Gastrocnemius medialis (tissue), 4 donors: ENCODE measurements at regions not wholly inside any gene's neighbourhood (a gene's known extent, or its start where the extent isn't known, plus 50 kb on each side); places are given as distances from the start of the nearest gene placed in this dataset.

ENCODE experiments used
- POLR2A ChIP-seq, 2 donors: fragments of 450-650 bp; IDR thresholded peaks; one replicate each; pipeline ENCODE4 v1.6.1; 2017; ENCODE audit warnings: antibody characterized with exemption in 2 of 2, mild to moderate bottlenecking in 2 of 2, moderate library complexity in 2 of 2
- TF ChIP-seq, protein P1 (sequence below), 5 experiments: fragments of 450-650 bp in 3 of 5; fragments of 200-600 bp in 2 of 5; sonication (generic) in 2 of 5; IDR thresholded peaks in 4 of 5; conservative IDR thresholded peaks in 1 of 5; 1 replicate in 4 of 5; 2 replicates in 1 of 5; pipeline ENCODE4 v1.5.1; 2016 to 2019; ENCODE audit warnings: antibody characterized with exemption in 5 of 5, mild to moderate bottlenecking in 3 of 5, moderate library complexity in 3 of 5

DNA sequence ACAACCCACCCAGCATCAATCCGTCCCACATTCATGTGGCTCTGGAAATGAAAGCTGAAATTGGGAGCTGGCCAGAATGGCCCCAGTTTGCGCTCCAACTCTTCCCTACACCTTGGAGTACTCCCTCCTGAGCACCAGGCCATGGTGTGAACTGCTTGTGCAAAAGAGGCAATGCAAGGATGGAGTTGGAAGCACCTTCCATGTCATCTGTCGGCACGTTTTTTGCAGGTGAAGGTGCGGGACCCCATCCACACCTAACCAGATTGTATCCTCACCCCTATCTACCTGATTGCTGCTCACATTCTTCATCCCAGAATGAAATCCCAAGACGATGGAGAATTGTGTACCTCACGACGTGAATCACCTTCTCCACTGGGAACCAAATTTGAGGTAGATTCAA is 136.6 kb upstream of the WSB1 start:
- TF ChIP-seq, protein P1, sequence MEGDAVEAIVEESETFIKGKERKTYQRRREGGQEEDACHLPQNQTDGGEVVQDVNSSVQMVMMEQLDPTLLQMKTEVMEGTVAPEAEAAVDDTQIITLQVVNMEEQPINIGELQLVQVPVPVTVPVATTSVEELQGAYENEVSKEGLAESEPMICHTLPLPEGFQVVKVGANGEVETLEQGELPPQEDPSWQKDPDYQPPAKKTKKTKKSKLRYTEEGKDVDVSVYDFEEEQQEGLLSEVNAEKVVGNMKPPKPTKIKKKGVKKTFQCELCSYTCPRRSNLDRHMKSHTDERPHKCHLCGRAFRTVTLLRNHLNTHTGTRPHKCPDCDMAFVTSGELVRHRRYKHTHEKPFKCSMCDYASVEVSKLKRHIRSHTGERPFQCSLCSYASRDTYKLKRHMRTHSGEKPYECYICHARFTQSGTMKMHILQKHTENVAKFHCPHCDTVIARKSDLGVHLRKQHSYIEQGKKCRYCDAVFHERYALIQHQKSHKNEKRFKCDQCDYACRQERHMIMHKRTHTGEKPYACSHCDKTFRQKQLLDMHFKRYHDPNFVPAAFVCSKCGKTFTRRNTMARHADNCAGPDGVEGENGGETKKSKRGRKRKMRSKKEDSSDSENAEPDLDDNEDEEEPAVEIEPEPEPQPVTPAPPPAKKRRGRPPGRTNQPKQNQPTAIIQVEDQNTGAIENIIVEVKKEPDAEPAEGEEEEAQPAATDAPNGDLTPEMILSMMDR (IDR thresholded peaks at IDR 0.05 in 4 of 5, conservative IDR thresholded peaks at IDR 0.05 in 1 of 5), result no peak
- TF ChIP-seq POLR2A (IDR thresholded peaks at IDR 0.05), result no peak
